ENCODE measurements at regions not wholly inside any gene's neighbourhood (a gene's known extent, or its start where the extent isn't known, plus 50 kb on each side); places are given as distances from the start of the nearest gene placed in this dataset.
A peak's percentile ranks its signal among the peaks of the same experiment; 100 is the strongest.

DNA sequence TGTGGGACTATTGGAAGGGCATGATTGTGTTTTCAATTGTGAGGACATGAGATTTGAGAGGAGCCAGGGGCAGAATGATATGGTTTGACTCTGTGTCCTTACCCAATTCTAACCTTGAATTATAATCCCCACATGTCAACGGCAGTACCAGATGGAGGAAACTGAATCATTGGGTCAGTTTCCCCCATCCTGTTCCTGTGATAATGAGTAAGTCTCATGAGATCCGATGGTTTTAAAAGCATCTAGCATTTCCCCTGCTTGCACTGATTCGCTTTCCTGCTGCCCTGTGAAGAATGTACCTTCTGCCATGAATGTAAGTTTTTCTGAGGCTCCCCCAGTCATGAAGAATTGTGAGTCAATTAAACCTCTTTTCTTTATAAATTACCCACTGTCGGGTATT lies 1367.1 kb downstream of the XPNPEP1 start:
- no peak for DNase-seq (ENCODE audit: low spot score)

DNA sequence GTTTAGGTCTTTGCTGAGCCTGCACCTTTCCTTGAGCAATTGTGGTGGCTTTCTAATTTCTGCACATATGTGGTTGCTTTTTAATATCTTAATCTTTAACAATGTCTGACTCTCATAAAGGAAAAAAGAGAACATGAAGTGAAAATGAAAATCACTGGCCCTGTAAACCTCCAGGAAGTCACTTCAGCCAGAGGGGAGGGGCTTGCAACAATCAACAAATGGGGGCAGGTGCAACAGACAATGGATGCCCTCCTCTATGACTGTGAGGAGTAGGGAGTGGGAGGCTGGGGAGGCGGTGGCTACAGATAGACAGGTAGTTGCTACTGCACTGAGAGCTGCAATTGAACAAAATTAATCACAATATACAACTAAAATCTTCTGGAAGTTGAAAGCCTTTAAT lies 1377.4 kb downstream of the XPNPEP1 start:
- no peak for DNase-seq (ENCODE audit: low spot score)

DNA sequence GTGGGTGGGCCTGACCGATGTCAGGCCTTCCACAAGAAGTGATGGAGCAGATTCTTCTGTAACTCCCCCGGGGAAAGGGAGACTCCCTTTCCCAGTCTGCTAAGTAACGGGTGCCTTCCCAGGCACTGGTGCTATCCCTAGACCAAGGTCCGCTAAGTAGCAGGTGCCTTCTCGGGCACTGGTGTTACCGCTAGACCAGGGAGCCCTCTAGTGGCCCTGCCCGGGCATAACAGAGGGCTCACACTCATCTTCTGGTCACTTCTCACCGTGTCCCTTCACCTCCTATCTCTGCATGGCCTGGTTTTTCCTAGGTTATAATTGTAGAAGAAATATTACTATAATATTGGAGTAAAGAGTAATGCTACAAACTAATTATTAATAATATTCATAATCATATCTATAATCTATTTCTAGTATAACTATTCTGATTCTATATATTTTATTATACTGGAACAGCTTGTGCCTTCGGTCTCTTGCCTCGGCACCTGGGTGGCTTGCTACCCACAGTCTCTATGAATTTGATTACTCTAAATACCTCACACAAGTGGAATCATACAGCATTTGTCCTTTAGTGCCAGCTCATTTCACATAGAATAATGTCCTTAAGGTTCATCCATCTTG lies 1378.7 kb downstream of the XPNPEP1 start:
- peak; percentile 88 for DNase-seq (ENCODE audit: low spot score)

DNA sequence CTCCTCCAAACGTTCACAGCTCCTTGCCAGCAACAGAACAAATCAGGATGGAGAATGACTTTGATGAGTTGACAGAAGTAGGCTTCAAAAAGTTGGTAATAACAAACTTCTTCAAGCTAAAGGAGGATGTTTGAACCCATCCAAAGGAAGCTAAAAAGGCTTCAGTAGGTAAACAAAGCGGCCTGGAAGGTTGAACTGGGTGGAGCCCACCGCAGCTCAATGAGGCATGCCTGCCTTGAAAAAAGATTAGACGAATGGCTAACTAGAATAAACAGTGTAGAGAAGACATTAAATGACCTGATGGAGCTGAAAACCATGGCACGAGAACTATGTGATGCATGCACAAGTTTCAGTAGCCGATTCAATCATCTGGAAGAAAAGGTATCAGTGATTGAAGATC lies 1369.0 kb upstream of the SORCS1 start:
- peak; percentile 54 for DNase-seq (ENCODE audit: low spot score)

DNA sequence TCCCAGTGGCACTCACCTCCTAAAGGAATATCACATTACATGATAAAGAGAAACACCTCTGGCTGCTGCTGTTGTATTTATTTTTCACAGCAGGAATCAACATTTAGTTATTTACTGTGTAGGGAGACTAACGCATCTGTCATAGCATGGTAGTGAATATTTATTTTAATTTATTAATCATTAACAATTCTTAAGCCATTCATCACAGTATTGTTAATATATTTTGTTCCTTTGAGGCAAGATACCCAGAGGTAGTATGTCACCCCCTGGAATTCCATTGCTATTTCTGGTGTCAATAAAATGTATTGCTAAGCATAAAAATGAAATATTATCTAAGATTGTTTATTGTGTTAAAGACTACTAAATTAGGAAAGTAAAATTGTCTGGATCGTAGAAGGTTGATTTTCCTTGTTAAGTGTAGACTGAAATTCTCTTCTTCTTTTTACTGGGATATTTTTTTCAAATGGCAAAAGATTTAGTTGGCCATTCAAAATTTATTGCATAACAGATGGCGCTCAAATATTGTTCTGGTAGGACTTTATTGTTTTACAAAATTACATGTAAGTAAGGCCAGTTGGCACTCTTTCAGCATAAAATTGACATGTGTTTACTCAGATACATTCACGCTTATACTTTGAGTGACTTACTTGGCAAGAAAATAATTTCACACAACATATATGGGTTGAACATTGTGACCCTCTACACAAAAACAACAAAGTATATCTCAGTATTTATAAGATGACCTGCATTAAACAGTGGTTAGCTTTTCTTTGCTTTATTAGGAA lies 1358.7 kb upstream of the SORCS1 start:
- peak; percentile 21 for DNase-seq (ENCODE audit: low spot score)

DNA sequence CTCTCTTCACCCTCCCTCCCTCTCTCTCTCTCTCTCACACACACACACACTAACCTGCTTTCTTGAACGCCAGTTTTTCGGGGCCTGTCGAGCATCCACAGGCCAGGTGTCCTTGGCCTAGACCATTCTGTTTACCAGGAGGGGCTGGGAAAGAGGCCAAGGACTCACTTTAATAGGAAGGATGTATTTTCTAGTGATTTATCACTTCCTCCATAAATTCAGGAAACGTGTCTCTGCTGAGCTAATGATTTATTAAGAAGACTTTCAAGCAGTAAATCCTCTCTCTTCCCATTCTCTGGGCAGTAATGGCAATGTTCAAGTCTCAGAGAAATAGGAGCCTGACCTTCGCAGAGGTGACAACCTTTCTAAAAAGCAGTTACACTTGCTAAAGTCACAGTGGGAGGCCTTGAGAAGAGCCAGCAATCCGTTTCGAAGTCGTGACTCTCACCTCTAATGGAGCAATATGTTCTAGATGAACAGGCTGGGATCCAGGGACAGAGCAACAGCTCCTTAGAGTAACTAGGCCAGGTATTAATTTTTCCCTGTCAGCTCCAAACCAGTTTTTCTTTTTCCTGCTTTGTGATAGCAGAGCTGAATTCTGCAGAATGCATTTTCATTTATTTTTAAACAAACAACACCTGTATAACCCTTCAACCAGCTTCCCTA lies 1357.5 kb upstream of the SORCS1 start:
- peak; percentile 66 for DNase-seq (ENCODE audit: low spot score)

DNA sequence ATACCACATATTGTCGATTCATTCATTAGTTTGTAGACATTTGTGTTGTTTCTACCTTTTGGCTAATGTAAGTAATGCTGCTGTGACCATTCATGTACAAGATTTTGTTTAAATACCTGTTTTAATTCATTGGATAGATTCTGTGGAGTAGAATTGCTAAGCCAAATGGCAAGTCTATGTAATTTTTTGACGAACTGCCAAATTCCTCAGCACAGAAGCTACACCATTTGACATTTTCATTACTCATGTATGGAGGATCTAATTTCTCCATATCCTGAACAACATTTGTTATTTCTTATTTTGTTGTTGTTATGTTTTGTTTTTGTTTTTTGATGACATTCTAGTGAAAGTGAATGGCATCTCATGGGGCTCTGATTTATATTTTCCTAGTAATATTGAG lies 1351.3 kb upstream of the SORCS1 start:
- DNase-seq (ENCODE audit: low spot score): no peak

DNA sequence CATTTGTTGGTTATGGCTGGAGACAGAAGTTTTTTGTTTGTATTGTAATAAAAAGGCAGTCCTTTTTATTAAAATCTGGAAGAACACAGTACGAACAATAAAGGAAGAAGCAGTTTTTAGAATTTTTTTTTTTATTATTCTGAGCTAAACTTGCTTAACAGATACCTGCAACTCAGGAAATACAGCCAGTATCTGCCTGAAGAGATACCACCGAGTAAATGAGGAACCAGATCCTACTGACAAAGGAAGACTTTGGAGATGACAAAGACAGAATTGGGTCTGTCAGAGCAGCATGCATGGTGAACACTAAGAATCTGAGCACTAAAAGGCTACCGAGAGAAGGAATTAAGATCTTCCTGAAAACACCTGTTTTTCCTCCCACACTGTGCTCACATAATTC lies 1335.9 kb upstream of the SORCS1 start:
- no peak for DNase-seq (ENCODE audit: low spot score)

DNA sequence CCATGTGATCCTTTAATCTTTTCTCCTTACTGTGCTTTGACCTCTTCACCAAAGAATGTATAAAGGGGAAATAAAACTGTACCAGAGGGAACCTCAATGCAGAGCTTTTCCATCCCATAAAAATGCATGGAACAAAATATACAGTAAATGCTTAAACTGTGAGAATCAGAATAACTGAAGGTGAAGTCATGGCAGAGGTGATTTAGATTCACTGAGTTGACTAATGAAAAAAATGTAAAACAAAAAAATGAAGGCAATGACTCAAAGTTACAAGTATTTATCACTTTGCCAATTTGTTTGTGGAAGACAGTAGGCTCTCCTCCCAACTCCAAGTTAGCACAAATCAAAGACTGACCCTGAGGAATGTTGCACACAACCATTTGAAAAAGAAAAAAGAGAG lies 1331.6 kb upstream of the SORCS1 start:
- no peak for DNase-seq (ENCODE audit: low spot score)

DNA sequence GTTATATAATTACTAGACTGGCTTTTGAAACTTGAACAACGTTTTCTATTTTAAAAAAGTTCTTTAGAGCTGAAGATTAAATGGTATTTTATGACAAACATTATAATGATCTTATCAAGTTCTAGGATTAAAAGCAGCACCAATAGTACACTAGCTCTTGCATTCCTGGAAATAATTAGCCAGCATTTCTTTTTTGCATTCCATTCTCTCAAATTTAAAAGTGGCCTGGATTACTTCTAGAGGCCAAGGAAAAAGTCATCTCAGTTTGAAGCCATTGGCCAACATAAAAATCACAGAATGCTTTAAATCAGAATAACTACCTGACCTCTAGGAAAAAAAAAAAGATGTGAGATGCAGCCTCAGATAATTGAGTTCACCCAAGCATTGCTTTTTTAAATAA lies 1326.4 kb upstream of the SORCS1 start:
- DNase-seq (ENCODE audit: low spot score): peak; percentile 15

DNA sequence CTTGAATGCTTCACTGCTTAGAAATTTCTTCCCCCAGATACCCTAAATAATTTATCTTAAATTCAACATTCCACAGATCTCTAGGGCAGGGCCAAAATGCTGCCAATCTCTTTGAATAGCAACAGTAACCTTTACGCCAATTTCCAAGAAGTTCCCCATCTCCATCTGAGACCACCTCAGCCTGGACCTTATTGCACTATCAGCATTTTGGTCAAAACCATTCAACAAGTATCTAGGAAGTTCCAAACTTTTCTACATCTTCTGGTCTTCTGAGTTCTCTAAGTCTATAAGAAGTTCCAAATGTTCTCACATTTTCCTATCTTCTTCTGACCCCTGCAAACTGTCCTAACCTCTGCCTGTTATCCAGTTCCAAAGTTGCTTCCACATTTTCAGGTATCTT lies 1306.9 kb upstream of the SORCS1 start:
- no peak for DNase-seq (ENCODE audit: low spot score)

DNA sequence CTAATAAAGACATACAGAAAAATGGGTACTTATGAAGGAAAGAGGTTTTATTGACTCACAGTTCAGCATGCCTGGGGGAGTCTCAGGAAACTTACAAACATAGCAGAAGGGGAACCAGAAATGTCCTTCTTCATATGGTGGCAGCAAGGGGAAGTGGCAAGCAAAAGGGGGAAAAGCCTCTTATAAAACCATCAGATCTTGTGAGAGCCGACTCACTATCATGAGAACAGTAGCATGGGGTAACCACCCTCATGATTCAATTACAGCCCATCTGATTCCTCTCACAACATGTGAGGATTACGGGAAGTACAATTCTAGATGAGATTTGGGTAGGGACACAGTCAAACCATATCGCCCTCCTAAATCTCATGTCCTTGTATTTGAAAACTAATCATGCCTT lies 1305.4 kb upstream of the SORCS1 start:
- DNase-seq (ENCODE audit: low spot score): no peak

DNA sequence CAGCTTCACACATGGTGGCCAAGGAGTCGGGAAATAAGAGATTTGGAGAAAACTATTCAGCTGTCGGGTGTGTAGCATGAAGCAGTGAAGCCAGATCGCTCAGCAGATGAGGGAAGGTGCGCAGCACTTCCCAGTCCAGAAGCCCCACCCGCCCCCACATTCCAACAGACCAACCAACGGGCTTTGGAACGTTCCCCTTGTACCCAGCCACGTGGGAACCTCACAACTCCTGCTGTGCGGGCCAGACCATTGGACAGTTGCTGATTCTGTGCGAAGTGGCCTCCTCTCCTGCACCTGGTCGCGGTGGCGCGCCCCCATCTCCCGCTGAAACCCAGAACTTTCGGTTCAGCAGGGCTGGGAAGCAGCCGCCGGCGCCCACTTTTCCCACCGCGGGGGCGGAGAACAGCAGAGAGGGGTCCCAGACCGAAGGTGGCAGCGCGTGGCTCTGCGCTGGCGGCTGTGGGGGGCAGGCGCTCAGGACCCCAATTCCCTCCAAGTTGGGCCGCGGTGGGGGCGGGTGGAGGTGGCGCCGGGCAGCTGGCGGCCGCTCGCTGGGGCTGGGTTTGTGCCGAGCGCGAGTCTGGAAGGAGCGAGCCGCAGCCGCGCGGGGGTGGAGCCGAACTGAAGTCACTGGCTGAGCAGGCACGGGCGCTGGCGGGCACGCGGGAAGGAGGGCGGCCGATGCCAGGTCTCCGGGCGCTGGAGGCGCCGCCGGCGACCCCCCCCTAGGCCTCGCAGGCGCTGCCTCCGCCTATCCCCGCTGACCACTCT lies 1301.5 kb upstream of the SORCS1 start:
- DNase-seq (ENCODE audit: low spot score): no peak

DNA sequence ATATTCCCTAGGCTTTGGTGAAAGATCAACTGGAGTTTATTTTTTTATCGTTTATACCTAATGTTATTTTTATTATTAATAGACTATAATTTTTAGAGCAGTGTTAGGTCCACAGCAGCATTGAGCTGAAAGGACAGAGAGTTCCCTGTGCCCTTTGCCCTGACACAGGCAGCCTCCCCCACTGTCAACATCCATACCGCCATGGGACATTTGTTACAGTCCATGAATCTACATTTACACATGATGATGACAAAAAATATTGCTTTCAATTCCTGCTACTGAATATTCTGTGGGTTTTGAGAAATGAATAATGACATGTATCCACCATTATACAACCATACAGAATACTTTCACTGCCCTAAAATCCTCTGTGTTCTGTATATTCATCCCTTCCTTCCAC lies 1297.5 kb upstream of the SORCS1 start:
- DNase-seq (ENCODE audit: low spot score): no peak

DNA sequence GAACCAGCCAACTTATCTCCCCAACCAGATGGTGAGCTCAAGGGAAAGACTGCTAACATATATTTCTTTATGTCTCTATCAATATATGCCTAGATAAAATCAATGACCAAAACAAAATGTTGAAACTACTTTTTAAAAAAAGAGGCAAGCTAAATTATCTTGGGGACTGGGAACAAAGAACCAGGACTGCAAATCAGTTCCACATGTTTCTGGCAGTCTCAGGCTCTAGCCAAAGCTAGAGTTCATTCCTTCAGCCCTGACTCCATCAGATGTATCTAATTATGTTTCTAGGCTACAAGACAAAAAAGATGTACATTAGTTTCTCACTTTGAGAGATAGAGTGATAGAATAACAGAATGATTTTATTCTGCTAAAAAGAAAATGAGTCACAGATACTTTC lies 1290.3 kb upstream of the SORCS1 start:
- no peak for DNase-seq (ENCODE audit: low spot score)

DNA sequence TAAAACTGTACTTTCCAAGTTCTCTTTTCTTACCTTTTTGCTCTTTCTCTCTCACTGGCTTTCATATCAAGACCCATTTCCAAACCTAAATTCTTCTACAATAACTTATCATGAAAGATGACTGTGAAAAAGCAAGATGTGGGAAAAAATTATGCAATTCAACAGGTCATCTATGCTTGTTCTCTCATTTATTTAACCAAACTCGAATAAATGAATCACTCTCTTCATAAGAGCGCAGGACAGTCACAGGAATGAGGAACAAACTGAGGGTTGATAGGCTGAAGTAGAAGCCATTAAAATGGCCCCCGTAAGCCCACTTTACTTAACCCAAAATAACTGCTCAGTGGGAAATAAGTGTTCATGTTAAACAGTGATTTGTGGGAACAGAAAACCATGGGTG lies 1289.7 kb upstream of the SORCS1 start:
- no peak for DNase-seq (ENCODE audit: low spot score)

DNA sequence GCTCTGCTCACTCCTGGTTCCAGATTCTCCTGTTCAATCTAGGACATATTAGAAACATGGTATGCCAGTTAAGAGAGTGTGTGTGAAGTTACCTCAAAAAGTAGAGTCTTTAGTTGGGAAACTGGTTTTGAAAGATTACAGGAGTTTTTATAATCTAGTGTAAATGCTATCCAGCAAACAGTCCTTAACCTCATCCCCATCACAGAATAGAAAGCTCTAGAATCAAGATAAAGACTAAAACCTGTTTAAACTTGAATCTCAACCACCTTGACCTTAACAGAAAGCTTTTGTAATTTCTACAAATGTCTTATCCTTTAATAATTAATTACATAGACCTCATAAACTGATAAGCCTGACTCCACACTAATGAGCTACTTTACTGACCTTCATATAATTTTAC lies 1288.7 kb upstream of the SORCS1 start:
- DNase-seq (ENCODE audit: low spot score): peak; percentile 58

DNA sequence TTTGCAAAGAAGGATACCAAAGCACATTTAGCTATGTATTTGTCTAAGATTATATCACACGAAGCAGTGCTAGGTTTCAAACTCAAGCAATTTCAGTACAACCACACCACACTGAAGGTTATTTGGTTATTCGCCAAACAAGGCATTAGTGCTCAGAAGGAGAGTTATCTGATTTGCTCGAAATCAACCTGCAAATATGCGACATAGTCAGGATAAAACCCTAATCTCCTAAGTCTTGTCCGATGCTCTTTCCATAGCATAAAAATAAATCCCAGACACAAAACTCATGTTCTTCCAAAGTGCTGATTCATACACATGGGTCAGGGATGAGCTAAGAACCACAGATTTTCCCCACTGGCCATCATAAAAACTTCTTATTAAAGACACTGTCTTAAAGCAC lies 1288.0 kb upstream of the SORCS1 start:
- DNase-seq (ENCODE audit: low spot score): no peak

DNA sequence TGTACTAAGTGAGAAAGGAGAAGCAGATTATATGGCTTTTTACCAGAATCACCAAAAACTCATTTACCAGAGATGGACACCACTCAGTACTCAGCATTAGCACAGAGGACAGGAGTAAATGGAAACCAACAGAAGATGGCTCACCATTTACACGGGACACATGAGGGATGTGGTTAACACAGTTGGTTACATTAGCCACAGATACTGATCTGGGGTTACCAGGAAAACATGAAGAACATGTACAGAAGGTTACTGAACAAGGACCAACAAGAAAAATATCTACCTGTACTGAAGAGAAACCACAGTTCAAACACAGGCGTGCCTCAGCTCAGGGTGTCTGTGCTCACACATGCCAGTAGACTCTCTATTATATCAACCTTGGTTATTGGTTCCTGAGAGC lies 1285.8 kb upstream of the SORCS1 start:
- no peak for DNase-seq (ENCODE audit: low spot score)

DNA sequence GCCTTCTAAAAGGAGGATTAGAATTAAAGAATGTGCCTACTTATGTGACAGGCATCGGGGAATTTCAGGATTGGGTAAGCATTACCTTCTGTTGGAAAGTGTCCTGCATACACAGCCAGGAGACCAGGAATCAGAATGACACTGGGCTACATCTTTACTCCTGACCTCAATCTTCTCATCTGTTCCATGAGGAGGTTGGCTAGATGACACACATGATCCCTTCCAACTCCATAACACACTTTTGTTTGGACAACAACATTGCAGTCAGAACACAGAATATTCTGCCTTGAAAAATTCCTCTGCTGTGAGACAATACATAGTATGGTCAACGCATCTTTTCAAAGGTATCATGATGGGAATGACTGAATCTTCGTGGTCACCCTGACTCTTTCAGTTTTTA lies 1281.2 kb upstream of the SORCS1 start:
- DNase-seq (ENCODE audit: low spot score): no peak

DNA sequence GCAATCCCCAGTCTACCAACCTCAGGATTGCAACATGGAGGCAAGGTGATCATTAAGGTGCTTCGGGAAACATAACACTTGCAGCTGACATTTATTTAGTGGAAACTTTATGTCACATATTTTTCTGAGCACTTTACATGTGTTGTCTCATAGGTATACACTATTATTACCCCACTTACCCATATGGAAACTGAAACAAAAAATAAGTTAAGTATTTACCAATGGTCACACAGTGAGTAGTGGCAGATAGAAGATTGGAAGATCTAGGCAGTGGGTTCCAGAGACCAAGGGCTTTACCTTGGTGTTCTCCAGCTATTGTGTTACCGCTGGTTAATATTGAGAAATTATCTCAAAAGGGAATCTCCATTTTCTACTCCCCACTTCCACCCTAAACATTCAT lies 1279.1 kb upstream of the SORCS1 start:
- DNase-seq (ENCODE audit: low spot score): no peak

DNA sequence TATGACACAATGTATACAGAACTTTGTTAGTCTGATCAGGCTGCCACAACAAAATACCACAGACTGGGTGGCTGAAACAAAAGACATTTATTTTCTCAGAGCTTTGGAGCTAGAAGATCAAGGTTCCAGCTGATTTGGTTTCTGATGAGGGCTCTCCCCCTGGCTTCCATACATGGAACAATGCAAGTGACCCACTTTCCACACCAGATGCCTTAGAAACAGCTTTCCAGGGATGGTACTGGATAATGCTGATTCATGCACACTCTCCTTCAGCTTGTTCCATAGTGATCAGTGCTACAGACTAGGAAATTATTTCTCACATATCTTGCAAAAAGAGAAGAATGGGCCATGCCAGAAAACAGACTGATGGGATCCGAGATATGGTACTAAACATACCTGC lies 1274.9 kb upstream of the SORCS1 start:
- no peak for DNase-seq (ENCODE audit: low spot score)

Measured in HT-29 (cell line).